HG03565 (cell line): ENCODE measurements at regions not wholly inside any gene's neighbourhood (a gene's known extent, or its start where the extent isn't known, plus 50 kb on each side); places are given as distances from the start of the nearest gene placed in this dataset.
"Not testable (repeated sequence)": the region's sequence is repeated elsewhere in the genome, so short reads cannot be mapped to it uniquely, and the experiment has no call there.

Experiments
- ATAC-seq: cut with Tn5 transposase; IDR thresholded peaks from one replicate; pipeline ENCODE4 v1.9.1; 2021; ENCODE audit warnings: mild to moderate bottlenecking, moderate library complexity; ENCODE audit not compliant: unreplicated experiment

GRCh38 chr2:64867253-64867996 lies 121.8 kb upstream of the SLC1A4 start:
- no peak for ATAC-seq

- no peak for ATAC-seq
These were observed 120.1 kb upstream of the SLC1A4 start for GRCh38 chr2:64869126-64869525.

- peak; percentile 83 for ATAC-seq
These were observed 115.7 kb upstream of the SLC1A4 start for GRCh38 chr2:64873472-64873924.

GRCh38 chr2:64874593-64874992 lies 114.6 kb upstream of the SLC1A4 start:
- no peak for ATAC-seq

- ATAC-seq: no peak
These were observed 113.8 kb upstream of the SLC1A4 start for GRCh38 chr2:64875368-64875767.

GRCh38 chr2:64876137-64876647 lies 113.0 kb upstream of the SLC1A4 start:
- ATAC-seq: no peak

GRCh38 chr2:64879745-64880144 lies 109.5 kb upstream of the SLC1A4 start:
- ATAC-seq: no peak

- ATAC-seq: no peak
These were observed 108.8 kb upstream of the SLC1A4 start for GRCh38 chr2:64880193-64880951.

- no peak for ATAC-seq
These were observed 108.1 kb upstream of the SLC1A4 start for GRCh38 chr2:64881037-64881492.

GRCh38 chr2:64887565-64887964 lies 101.6 kb upstream of the SLC1A4 start:
- no peak for ATAC-seq

- ATAC-seq: no peak
These were observed 100.4 kb upstream of the SLC1A4 start for GRCh38 chr2:64888591-64889309.

GRCh38 chr2:64889803-64890202 lies 99.4 kb upstream of the SLC1A4 start:
- no peak for ATAC-seq

- not testable (repeated sequence) for ATAC-seq
These were observed 92.6 kb upstream of the SLC1A4 start for GRCh38 chr2:64896572-64896971.

GRCh38 chr2:64899081-64899865 lies 89.9 kb upstream of the SLC1A4 start:
- no peak for ATAC-seq

GRCh38 chr2:64899876-64900275 lies 89.3 kb upstream of the SLC1A4 start:
- ATAC-seq: not testable (repeated sequence)

GRCh38 chr2:64904413-64905329 lies 84.5 kb upstream of the SLC1A4 start:
- ATAC-seq: peak; percentile 57

- no peak for ATAC-seq
These were observed 83.7 kb upstream of the SLC1A4 start for GRCh38 chr2:64905338-64906024.

GRCh38 chr2:64906853-64907536 lies 82.2 kb upstream of the SLC1A4 start:
- no peak for ATAC-seq
